Upper lobe of right lung (tissue), 1 donor: ENCODE measurements at regions not wholly inside any gene's neighbourhood (a gene's known extent, or its start where the extent isn't known, plus 50 kb on each side); places are given as distances from the start of the nearest gene placed in this dataset.

Source experiments
- ATAC-seq: fragments of 200-7000 bp; cut with Tn5 transposase; one replicate; pipeline ENCODE4 v1.9.1; 2020; ENCODE audit warnings: mild to moderate bottlenecking, moderate library complexity
- DNase-seq: peaks from one replicate; pipeline ENCODE4 v3.0.0-alpha.2; 2020
- H3K27ac ChIP-seq: fragments of 200-600 bp; one replicate; pipeline ENCODE4 v1.8.0; 2022
- H3K27me3 ChIP-seq: fragments of 200-600 bp; one replicate; pipeline ENCODE4 v1.8.0; 2022; ENCODE audit warnings: mild to moderate bottlenecking
- H3K36me3 ChIP-seq: fragments of 200-600 bp; one replicate; pipeline ENCODE4 v1.8.0; 2022
- H3K4me1 ChIP-seq: fragments of 200-600 bp; one replicate; pipeline ENCODE4 v1.8.0; 2022
- H3K4me3 ChIP-seq: fragments of 200-600 bp; one replicate; pipeline ENCODE4 v1.8.0; 2022; ENCODE audit warnings: mild to moderate bottlenecking
- H3K9me3 ChIP-seq: fragments of 200-600 bp; one replicate; pipeline ENCODE4 v1.8.0; 2022
- intact Hi-C: fragments of 100-400 bp; cut with DNase I; formaldehyde crosslinking; loops from one replicate; pipeline ENCODE4 v1.11.0; 2022
- TF ChIP-seq, protein P1 (sequence below): fragments of 200-600 bp; IDR thresholded peaks from one replicate; pipeline ENCODE4 v1.8.0; 2022; ENCODE audit warnings: antibody characterized with exemption
- donor health status: DM: no; HTN: yes; CAD: no; lungs with severe emphysema.

DNA sequence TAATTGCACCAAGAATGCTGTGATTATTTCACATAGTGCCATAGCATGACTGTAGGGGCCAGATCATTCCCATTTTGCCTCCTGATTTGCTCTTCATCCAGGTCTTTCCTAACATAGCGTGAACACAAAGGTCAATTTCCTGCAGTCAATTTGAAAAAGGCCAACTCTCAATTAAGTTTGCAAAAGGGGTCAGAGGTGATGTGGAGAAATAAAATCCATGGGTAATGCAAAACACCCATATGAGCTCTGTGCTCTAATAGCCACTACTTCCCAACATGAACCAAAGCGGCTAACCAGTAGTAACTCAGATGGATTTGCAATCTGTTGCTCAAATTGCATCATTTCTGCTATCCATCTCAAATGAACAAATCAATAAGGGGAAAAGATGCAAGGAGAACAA lies 275.5 kb upstream of the SOX9 start:
- Histone ChIP-seq H3K9me3 (no peaks in the 10 kb centered on the region), H3K4me3 (no peak overlapping the region), H3K27ac (no peak overlapping the region), H3K36me3 (no peaks in the 10 kb centered on the region), H3K27me3 (no peaks in the 10 kb centered on the region), H3K4me1 (no peaks in the 10 kb centered on the region)
- ATAC-seq (no peak), DNase-seq (no peak)
- intact Hi-C loops, result no loop called here
- TF ChIP-seq, protein P1, sequence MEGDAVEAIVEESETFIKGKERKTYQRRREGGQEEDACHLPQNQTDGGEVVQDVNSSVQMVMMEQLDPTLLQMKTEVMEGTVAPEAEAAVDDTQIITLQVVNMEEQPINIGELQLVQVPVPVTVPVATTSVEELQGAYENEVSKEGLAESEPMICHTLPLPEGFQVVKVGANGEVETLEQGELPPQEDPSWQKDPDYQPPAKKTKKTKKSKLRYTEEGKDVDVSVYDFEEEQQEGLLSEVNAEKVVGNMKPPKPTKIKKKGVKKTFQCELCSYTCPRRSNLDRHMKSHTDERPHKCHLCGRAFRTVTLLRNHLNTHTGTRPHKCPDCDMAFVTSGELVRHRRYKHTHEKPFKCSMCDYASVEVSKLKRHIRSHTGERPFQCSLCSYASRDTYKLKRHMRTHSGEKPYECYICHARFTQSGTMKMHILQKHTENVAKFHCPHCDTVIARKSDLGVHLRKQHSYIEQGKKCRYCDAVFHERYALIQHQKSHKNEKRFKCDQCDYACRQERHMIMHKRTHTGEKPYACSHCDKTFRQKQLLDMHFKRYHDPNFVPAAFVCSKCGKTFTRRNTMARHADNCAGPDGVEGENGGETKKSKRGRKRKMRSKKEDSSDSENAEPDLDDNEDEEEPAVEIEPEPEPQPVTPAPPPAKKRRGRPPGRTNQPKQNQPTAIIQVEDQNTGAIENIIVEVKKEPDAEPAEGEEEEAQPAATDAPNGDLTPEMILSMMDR, result no peak

DNA sequence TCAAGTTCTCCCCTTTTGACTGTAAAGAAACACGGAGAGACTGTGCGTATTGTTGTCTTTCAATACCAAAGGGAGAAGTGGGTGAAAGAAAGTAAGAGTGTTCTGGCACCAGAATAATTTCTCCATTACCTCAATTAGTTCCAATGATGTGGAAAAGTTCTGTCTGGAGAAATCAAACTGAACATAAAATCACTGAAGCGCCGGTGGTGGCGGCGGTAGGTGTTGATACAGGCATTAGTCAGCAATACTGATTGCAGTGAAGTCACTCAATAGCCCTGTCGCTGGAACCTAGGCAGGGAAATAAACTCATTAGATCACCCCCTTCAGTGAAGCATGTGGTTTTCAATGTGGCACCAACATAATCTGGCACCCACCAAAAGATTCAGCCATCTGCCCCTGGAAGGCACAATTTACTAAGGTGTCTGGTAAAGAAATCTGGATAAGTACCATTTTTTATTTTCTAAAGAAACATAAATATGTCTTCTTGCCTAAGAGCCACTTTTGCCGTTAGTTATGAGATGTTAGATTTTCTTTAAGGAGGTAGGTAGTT lies 274.2 kb upstream of the SOX9 start:
- intact Hi-C loops, result no loop called here
- TF ChIP-seq, protein P1, result no peak
- DNase-seq (no peak), ATAC-seq (no peak)
- Histone ChIP-seq H3K4me1 (no peaks in the 10 kb centered on the region), H3K27me3 (no peaks in the 10 kb centered on the region), H3K9me3 (no peaks in the 10 kb centered on the region), H3K36me3 (no peaks in the 10 kb centered on the region), H3K4me3 (no peak overlapping the region), H3K27ac (no peak overlapping the region)

DNA sequence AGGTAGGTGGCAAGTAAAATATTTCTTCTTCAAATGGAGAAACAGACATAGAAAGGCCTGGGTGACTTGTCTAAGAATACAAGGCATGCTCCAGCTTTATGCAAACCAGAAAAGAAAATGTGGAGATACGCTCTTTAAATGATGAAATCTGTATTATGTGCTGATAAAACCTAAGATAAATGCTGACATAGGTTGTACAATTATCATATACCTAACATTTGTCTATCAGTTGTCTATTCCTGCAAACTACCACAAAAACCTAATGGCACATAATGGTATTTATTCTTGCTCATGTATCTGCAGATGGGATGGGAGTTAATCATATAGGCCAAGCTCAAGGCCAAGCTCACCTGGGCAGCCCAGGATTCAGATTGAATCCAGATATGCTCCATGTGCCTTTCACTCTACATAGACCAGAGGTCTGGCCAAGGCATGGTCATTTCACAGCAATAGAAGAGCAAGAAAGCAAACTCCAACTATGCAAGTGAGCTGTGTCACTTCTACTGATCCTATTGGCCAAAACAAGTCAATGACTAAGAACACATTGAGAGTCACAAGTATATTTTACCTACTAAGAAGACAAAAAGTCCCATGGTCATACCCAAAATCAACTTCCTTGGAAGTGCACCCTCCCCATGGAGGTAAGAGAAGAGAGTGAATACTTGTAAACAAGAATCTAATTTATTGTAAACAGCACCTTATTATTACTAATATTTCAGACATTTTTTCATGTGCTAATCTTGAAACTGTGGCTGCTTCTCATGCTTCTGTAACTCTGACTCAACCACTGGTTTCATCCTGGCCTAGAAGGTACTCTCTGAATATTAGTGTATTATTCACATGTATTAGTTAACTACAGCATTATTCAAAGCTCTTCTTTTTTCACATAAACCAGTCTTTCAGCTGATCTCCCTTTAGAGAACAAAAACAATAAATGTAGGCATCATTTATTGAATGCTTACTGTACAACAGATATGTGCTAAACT lies 270.7 kb upstream of the SOX9 start:
- no peak overlapping the region for H3K27ac ChIP-seq

DNA sequence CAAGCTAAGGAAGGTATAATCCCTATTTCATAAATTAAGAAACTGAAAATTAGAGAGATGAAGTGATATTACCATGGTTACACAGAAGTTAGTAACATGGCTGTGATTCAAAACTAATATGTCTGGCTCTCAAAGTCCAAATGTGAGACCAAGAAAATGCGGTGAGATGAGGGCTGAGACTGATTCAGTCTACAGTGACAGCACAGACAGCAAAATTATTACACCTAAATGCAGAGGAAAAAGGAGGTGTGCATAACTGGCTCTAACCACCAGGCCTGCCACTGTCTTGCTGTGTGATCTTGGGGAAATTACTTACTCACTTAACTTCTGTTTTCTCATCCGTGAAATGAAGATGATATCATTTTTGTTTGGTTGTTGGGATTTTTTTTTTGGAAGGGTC lies 270.0 kb upstream of the SOX9 start:
- intact Hi-C loops, result no loop called here

More for the DNA sequence above, 270.7 kb upstream of the SOX9 start:
- H3K9me3 ChIP-seq, result no peaks in the 10 kb centered on the region
- TF ChIP-seq, protein P1, result no peak
- ATAC-seq, result no peak
- no peak overlapping the region for H3K4me3 ChIP-seq
- H3K27me3 ChIP-seq, result no peaks in the 10 kb centered on the region
- intact Hi-C loops, result no loop called here
- H3K36me3 ChIP-seq, result no peaks in the 10 kb centered on the region
- no peaks in the 10 kb centered on the region for H3K4me1 ChIP-seq
- no peak for DNase-seq

DNA sequence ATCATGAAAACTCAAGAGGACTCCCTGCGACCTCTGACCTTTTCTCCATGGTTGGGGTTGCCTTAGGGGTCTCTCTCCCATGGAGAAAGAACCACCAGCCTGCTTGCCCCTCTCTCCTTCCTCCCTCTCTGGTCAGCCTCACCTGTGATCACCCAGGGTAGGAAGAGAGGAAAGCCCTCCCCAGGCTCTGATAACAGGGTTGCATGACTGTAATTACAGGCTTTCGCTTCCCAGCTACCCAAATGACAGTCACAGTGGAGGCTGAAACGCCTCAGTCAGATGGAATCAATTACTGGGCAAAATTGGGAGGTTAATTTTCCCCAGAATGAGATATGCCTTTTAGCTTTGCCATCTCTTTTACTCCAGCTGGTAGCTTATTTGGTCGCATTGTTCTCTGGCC lies 265.8 kb upstream of the SOX9 start:
- no peaks in the 10 kb centered on the region for H3K27me3 ChIP-seq
- TF ChIP-seq, protein P1, result no peak
- DNase-seq, result no peak
- no peak overlapping the region for H3K27ac ChIP-seq
- no peak for ATAC-seq
- no peak overlapping the region for H3K4me3 ChIP-seq
- H3K9me3 ChIP-seq, result no peaks in the 10 kb centered on the region
- no peaks in the 10 kb centered on the region for H3K4me1 ChIP-seq
- intact Hi-C loops, result no loop called here
- H3K36me3 ChIP-seq, result no peaks in the 10 kb centered on the region

More for the DNA sequence above, 270.0 kb upstream of the SOX9 start:
- ATAC-seq (no peak), DNase-seq (no peak)
- Histone ChIP-seq H3K4me1 (no peaks in the 10 kb centered on the region), H3K36me3 (no peaks in the 10 kb centered on the region), H3K27ac (no peak overlapping the region), H3K4me3 (no peak overlapping the region), H3K9me3 (no peaks in the 10 kb centered on the region), H3K27me3 (no peaks in the 10 kb centered on the region)
- TF ChIP-seq, protein P1, result no peak
